ENCODE measurements at regions not wholly inside any gene's neighbourhood (a gene's known extent, or its start where the extent isn't known, plus 50 kb on each side); places are given as distances from the start of the nearest gene placed in this dataset.
"Not testable (repeated sequence)": the region's sequence is repeated elsewhere in the genome, so short reads cannot be mapped to it uniquely, and the experiment has no call there.

GRCh38 chr9:135371535-135371934 is 108.0 kb upstream of the PPP1R26 start:
- ChIA-PET CTCF (no interaction called here), POLR2A (no interaction called here)

- POLR2A ChIA-PET, result no interaction called here
- CTCF ChIA-PET, result interaction anchor here (0.6 kb wide), 1 partner anchor 34 kb away, joined by 3 read pairs; no protein-coding TSS in a partner anchor
Measured at GRCh38 chr9:135372036-135372435, 107.5 kb upstream of the PPP1R26 start.

GRCh38 chr9:135372501-135373008 is 107.0 kb upstream of the PPP1R26 start:
- ChIA-PET POLR2A (no interaction called here), CTCF (interaction anchor here (0.6 kb wide), 1 partner anchor 33 kb away, joined by 3 read pairs; no protein-coding TSS in a partner anchor)

DNA sequence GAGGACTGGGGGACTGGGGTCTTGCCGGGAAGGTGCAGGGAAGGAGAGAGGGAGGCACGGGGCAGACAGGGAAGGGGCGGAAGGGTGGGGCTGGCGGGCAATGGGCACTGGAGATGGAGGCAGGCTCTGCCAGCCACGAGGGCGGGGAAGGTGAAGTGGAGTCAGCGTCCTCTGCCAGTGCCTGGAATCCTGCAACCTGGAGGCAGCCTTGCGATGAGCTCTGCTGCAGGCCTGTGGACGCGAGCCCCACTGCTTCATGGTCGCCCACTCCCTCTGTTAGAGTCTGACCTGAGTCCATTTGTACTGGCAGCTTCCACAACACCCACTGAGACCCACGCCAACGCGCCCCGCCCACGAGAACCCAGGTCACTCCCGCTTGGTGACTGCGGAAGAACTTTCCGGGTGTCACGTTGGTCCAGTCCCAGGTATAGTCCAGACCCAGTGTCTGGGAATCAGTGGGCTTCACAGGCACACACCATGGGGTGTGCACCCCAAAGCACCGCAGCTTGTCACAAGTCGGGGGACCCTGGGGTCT is 106.4 kb upstream of the PPP1R26 start:
- CTCF ChIA-PET, result no interaction called here
- POLR2A ChIA-PET, result no interaction called here

DNA sequence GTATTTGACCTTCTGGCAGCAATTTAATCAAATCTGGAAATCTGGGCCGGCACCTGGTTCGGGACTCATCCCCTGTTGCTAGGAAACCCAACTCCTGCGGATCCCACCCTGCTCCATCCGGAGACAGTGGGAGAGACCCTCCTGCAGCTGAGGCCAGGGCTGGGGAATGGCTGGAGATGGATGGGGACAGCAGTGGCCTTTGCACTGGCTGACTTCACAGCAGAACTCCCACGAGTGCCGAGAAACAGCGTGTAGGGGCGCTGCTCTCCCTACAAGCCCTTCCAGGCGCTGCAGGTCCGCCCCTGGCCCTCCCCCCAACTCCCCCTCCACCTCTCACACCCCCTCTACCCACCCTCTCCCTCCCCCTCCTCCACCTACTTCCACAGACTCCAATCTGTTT is 105.8 kb upstream of the PPP1R26 start:
- CTCF ChIA-PET, result no interaction called here

GRCh38 chr9:135374591-135374990 is 105.0 kb upstream of the PPP1R26 start:
- ChIA-PET CTCF (no interaction called here), POLR2A (no interaction called here)

More for the DNA sequence above, 105.8 kb upstream of the PPP1R26 start:
- POLR2A ChIA-PET, result no interaction called here

GRCh38 chr9:135375001-135375400 is 104.6 kb upstream of the PPP1R26 start:
- CTCF ChIA-PET, result interaction anchor here (1.0 kb wide), 1 partner anchor 38 kb away, joined by 3 read pairs; no protein-coding TSS in a partner anchor
- POLR2A ChIA-PET, result no interaction called here

GRCh38 chr9:135376511-135377265 is 102.9 kb upstream of the PPP1R26 start:
- CTCF ChIA-PET, result no interaction called here
- POLR2A ChIA-PET, result no interaction called here

DNA sequence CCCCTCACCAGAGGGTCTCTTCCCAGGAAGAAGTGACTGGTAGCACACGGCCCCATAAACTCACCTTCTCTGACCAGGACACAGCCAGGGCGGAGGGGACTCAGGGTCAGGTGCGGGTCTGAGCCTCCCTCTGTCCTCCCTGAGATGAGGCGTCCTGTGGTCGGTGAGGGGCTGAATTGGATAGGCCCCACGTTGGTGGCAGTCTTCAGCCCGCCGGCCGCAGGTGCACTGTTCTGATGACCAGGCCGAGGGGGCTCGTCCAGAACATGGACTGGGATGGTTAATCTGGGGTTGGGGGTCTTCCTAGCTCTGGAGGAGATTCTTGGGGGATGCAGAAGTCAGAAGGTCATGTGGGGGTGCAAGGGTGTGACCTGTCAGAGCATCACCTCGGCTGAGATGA is 102.2 kb upstream of the PPP1R26 start:
- CTCF ChIA-PET, result no interaction called here
- POLR2A ChIA-PET, result no interaction called here

DNA sequence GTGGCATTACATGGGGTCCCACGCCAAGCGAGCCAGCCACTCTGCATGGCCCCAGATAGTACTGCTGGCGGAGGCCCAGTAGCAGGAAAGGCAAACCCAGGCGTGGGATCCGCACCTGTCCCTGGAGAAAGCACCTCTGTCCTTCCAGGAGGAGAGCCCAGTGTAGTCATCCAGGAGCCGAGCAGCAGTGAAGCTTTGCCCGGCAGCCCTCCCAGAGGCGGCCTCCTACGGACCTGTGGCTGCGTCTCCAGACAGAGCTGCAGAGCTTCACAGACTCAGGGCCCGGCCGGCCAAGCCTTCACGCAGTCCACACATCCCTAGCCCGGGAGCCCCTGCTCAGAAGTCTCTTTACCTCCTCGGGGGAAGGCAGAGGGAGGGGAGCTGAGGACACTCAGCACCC is 100.8 kb upstream of the PPP1R26 start:
- ChIA-PET CTCF (interaction anchor here (0.5 kb wide), 1 partner anchor 45 kb away, joined by 3 read pairs; no protein-coding TSS in a partner anchor), POLR2A (no interaction called here)

- CTCF ChIA-PET, result no interaction called here
- POLR2A ChIA-PET, result no interaction called here
Measured at GRCh38 chr9:135379540-135380267, 99.9 kb upstream of the PPP1R26 start.

DNA sequence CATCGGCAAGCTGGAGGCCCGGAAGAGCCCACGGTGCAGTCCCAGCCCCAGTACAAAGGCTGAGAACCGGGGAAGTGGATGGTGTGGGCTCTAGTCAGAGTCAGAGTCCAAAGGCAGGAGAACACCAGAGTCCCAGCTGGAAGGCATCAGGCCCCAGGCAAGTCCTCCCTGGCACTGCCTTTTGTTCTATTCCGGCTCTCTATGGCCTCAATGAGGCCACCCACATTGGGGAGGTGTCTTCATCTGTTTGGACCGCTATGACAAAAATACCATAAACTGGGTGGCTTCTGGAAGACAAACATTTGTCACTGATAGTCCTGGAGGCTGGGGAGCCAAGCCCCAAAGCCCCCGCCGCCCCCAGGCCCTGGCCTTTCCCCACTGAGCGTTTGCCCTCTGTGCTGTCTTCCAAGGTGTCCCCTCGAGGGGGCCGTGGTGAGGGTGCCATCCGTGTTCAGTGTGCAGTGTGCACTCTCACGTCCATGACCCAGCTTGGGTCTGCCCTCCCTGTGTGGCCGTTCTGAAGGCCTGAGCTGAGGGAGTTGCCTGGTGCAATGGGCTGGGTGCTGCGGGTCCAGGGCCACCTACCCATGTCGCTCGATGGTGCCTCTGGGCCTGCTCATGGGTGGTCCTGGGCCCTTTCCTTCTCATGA is 99.1 kb upstream of the PPP1R26 start:
- ChIA-PET POLR2A (no interaction called here), CTCF (no interaction called here)

DNA sequence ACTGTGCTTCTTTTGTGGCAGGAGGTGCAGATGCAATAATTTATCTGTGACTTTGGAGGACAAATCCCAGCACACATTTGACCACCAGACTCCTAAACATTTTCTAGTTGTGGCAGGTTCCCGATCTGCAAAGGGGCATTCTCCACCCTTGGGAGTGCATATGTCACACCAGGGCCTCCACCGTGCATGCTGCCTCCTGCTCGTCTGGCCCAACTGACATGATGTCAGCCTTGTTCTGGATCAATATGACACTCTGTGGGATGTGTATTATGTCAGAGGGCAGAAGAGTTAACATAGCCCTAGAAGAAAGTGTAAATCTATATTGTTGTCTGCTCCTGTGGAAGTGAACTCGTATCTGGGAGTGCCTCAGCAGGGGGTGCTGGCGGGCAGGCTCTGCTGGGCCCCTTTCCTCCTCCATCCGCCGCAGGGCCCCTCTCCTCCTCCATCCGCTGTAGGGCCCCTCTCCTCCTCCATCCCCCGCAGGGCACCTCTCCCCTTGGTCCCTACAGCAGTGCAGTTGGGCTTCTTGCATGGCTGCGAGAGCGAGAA is 97.7 kb upstream of the PPP1R26 start:
- POLR2A ChIA-PET, result no interaction called here

GRCh38 chr9:135384226-135384625 is 95.4 kb upstream of the PPP1R26 start:
- POLR2A ChIA-PET, result no interaction called here
- CTCF ChIA-PET, result no interaction called here

More for the DNA sequence above, 97.7 kb upstream of the PPP1R26 start:
- CTCF ChIA-PET, result no interaction called here

- CTCF ChIA-PET, POLR2A ChIA-PET: not testable (repeated sequence)
Measured at GRCh38 chr9:135384815-135385405, 94.7 kb upstream of the PPP1R26 start.

GRCh38 chr9:135385793-135386192 is 93.8 kb upstream of the PPP1R26 start:
- POLR2A ChIA-PET, result no interaction called here

DNA sequence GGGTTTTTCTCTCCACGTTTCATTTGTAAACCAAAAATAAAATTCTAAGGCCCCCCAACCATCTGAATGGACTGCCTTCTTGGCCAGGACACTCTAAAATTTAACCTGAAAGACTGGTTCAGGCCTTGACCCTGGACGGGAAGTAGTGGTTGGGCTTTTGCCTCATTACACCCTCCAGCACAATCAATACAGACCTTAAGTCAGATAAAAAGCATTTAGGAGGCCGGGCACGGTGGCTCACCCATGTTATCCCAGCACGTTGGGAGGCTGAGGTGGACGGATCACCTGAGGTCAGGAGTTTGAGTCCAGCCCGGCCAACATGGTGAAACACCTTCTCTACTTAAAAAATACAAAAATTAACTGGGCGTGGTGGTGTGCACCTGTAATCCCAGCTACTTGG is 91.6 kb upstream of the PPP1R26 start:
- CTCF ChIA-PET, result no interaction called here
- POLR2A ChIA-PET, result no interaction called here

More at GRCh38 chr9:135385793-135386192, 93.8 kb upstream of the PPP1R26 start:
- CTCF ChIA-PET, result no interaction called here

DNA sequence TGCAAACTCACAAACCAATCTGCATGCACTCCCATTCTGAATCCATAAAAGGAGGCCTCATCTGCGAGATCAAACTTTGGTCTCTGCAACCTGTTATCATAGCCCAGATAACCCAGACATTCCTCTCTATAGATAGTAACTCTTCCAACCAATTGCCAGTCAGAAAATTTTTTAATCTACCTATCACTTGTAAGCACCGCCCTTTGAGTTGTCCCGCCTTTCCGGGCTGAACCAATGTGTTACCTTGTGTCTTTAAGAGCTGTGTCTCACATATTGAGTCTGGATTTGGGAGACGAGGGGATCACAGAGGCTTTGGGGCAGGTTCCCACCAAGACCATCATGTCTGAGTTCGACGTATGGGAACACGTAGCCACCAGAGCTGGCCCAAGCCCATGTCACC is 91.1 kb upstream of the PPP1R26 start:
- CTCF ChIA-PET, result interaction anchor here (0.6 kb wide), 1 partner anchor 804 kb away, joined by 4 read pairs; no protein-coding TSS in a partner anchor
- POLR2A ChIA-PET, result no interaction called here

GRCh38 chr9:135391759-135392158 is 87.8 kb upstream of the PPP1R26 start:
- ChIA-PET CTCF (no interaction called here), POLR2A (no interaction called here)

DNA sequence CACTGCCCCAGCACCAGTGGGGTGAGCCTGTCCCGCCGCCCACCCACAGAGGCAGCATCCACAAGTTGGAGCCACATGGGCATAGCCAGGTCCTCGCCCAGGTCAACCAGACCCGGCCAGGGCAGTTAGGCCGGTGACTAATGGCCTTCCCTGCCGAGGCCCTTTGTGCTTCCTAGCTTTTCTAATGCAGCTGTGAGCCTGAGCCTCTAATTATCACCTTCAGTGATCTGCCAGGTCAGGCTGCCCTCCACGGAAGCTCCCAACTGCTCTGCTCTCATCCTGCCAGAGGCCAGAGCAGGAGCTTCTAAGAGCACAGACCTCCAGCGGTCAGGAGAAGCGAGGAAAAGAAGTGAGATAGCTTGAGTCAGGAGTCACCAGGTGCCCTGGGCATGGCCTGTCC is 87.1 kb upstream of the PPP1R26 start:
- POLR2A ChIA-PET, result no interaction called here
- CTCF ChIA-PET, result no interaction called here

Measured in activated CD8-positive, alpha-beta memory T cell treated with anti-CD3 and anti-CD28 coated beads for 36 hours (primary cell).